NT2/D1 (cell line): ENCODE measurements at regions not wholly inside any gene's neighbourhood (a gene's known extent, or its start where the extent isn't known, plus 50 kb on each side); places are given as distances from the start of the nearest gene placed in this dataset.

Source experiments
- DNase-seq: peaks from one replicate; pipeline ENCODE4 v3.0.0-alpha.2; 2011; ENCODE audit warnings: low read depth, low spot score
- H3K27me3 ChIP-seq: 2 replicates; pipeline ENCODE4 v1.6.0; 2011; ENCODE audit warnings: mild to moderate bottlenecking; ENCODE audit not compliant: insufficient read length, insufficient read depth
- H3K36me3 ChIP-seq: 2 replicates; pipeline ENCODE4 v1.6.1; 2011; ENCODE audit warnings: mild to moderate bottlenecking, low read length, mixed read lengths; ENCODE audit not compliant: insufficient read depth, insufficient read length
- H3K4me1 ChIP-seq: 2 replicates; pipeline ENCODE4 v1.5.1; 2011; ENCODE audit not compliant: insufficient read depth, insufficient read length
- H3K4me3 ChIP-seq: 2 replicates; pipeline ENCODE4 v1.5.1; 2011; ENCODE audit warnings: low read depth; ENCODE audit not compliant: insufficient read length
- H3K9ac ChIP-seq: 2 replicates; pipeline ENCODE4 v1.6.0; 2011; ENCODE audit warnings: low read depth; ENCODE audit not compliant: insufficient read length
- H3K9me3 ChIP-seq: 2 replicates; pipeline ENCODE4 v1.5.1; 2011; ENCODE audit warnings: mild to moderate bottlenecking, low read length; ENCODE audit not compliant: insufficient read depth
- SUZ12 ChIP-seq: IDR thresholded peaks from 2 replicates; pipeline ENCODE4 v1.6.1; 2011; ENCODE audit not compliant: insufficient read length, insufficient read depth; ENCODE audit errors: extremely low read depth
- YY1 ChIP-seq: IDR thresholded peaks from 2 replicates; pipeline ENCODE4 v1.6.1; 2011; ENCODE audit not compliant: insufficient read length, insufficient read depth
- ZNF274 ChIP-seq: IDR thresholded peaks from 2 replicates; pipeline ENCODE4 v1.6.1; 2011; ENCODE audit warnings: mild to moderate bottlenecking, low read depth, low read length

DNA sequence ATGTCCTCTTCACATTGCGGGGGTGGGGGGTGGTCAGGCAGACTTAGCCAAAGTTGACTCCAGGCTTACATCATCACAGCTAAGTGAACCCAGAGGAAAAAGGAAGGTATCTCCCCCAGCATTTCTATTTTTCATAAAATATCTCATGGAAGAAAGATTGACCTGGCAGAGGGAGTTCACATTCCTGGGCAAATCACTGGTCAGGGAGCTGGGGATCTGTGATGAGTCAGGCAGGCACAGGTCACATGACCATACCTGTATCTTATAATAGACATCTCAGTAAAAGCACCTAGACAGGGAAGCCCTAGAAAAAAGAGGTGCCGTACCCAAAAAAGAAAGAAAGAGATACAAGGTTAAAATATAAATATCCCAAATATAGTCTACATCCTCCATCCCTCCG is 57.3 kb upstream of the WWC1 start:
- Histone ChIP-seq H3K9ac (no peak overlapping the region), H3K4me3 (no peak overlapping the region), H3K36me3 (no peaks in the 10 kb centered on the region), H3K9me3 (peaks cover 7% of the 10 kb centered on the region; the same call in 1 of the 2 replicates), H3K4me1 (no peaks in the 10 kb centered on the region), H3K27me3 (no peaks in the 10 kb centered on the region)
- TF ChIP-seq YY1 = no peak
- no peak for TF ChIP-seq SUZ12
- no peak for TF ChIP-seq ZNF274
- DNase-seq = no peak

DNA sequence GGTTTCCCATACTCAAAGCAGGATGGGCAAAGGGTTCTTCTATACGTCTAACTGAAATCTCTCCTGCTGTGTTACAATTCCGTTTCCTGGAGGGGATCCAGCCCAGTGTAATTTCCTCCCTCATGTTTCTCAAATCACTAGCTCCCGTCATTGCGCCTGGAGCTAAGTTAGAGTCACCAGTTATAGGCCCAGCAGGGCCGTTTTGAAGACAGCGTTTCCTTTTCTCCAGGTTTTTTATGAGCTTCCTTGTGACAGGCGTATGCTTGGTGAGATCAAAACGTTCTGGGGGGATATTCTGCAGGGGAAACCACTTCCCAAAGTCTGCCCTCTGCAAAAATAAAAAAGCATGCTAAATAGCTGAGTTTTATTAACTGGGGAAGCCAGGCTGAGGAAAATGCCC is 53.0 kb upstream of the WWC1 start:
- Histone ChIP-seq H3K4me3 (no peak overlapping the region), H3K36me3 (no peaks in the 10 kb centered on the region), H3K9me3 (peaks cover 3% of the 10 kb centered on the region; the same call in 1 of the 2 replicates), H3K9ac (no peak overlapping the region), H3K27me3 (no peaks in the 10 kb centered on the region), H3K4me1 (no peaks in the 10 kb centered on the region)
- no peak for DNase-seq
- no peak for TF ChIP-seq SUZ12
- TF ChIP-seq YY1 = no peak
- TF ChIP-seq ZNF274 = no peak

DNA sequence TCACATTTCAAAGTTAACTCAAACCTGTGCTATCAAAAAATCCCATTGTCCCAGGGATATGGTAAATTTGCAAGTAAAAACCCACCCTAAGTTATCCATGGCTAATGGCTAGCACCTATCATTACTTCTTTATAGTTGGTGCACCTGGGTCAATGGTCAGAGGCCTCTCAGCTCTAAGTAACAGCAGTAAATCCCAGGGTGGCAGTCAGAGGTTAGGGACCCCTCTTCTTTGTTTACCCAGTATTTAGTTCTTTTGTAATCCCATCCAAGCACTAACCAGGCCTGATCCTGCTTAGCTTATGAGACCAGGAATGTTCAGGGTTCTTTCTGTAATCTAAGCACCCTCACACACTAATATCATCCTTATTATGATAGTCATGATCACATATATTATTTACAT is 52.1 kb upstream of the WWC1 start:
- TF ChIP-seq SUZ12 (no peak), YY1 (no peak), ZNF274 (no peak)
- no peak overlapping the region for H3K4me3 ChIP-seq
- no peak overlapping the region for H3K9ac ChIP-seq
- H3K27me3 ChIP-seq = no peaks in the 10 kb centered on the region
- DNase-seq = no peak
- no peaks in the 10 kb centered on the region for H3K36me3 ChIP-seq
- H3K4me1 ChIP-seq = no peaks in the 10 kb centered on the region
- H3K9me3 ChIP-seq = no peaks in the 10 kb centered on the region
